ENCODE measurements at regions not wholly inside any gene's neighbourhood (a gene's known extent, or its start where the extent isn't known, plus 50 kb on each side); places are given as distances from the start of the nearest gene placed in this dataset.

GRCh38 chr2:150378686-150379085 lies 108.8 kb downstream of the RND3 start:
- no peaks in the 10 kb centered on the region for H3K9me3 ChIP-seq (ENCODE audit: control insufficient read depth in 1 of 2, insufficient read depth in 1 of 2, low read length in 2 of 2)
- H3K27me3 ChIP-seq (ENCODE audit: control insufficient read depth in 1 of 2, insufficient read depth in 2 of 2, low read length in 2 of 2) = no peaks in the 10 kb centered on the region
- ATAC-seq (ENCODE audit: poor library complexity) (no peak), DNase-seq (no peak)
- H3K27ac ChIP-seq (ENCODE audit: low read depth in 1 of 2, low read length in 2 of 2) = no peak overlapping the region
- H3K27me3 Mint-ChIP-seq = no peaks in the 10 kb centered on the region
- no peak overlapping the region for H3K4me3 Mint-ChIP-seq
- no peak overlapping the region for H3K27ac Mint-ChIP-seq
- no peak for TF ChIP-seq CTCF (IDR thresholded peaks at IDR 0.05)
- H3K36me3 ChIP-seq (ENCODE audit: insufficient read depth, low read length) = no peaks in the 10 kb centered on the region
- no peaks in the 10 kb centered on the region for H3K4me1 ChIP-seq (ENCODE audit: insufficient read depth, low read length)
- ChIA-PET CTCF (no interaction called here), POLR2A (interaction anchor here (0.8 kb wide), 1 partner anchor 51 kb away, joined by 3 read pairs; no protein-coding TSS in a partner anchor)
- H3K36me3 Mint-ChIP-seq (ENCODE audit: low read depth) = no peaks in the 10 kb centered on the region
- no peaks in the 10 kb centered on the region for H3K4me1 Mint-ChIP-seq (ENCODE audit: low read depth)
- peaks cover 10% of the 10 kb centered on the region for H3K9me3 Mint-ChIP-seq
- intact Hi-C loops (cut with DNase I, micrococcal nuclease) = no loop called here
- no peak overlapping the region for H3K4me3 ChIP-seq (ENCODE audit: low read length)

- intact Hi-C loops (cut with DNase I, micrococcal nuclease) = no loop called here
- Histone ChIP-seq H3K27ac (ENCODE audit: low read depth in 1 of 2, low read length in 2 of 2) (no peak overlapping the region), H3K36me3 (ENCODE audit: insufficient read depth, low read length) (no peaks in the 10 kb centered on the region), H3K4me1 (ENCODE audit: insufficient read depth, low read length) (no peaks in the 10 kb centered on the region), H3K9me3 (ENCODE audit: control insufficient read depth in 1 of 2, insufficient read depth in 1 of 2, low read length in 2 of 2) (no peaks in the 10 kb centered on the region), H3K4me3 (ENCODE audit: low read length) (no peak overlapping the region), H3K27me3 (ENCODE audit: control insufficient read depth in 1 of 2, insufficient read depth in 2 of 2, low read length in 2 of 2) (no peaks in the 10 kb centered on the region)
- no peak overlapping the region for H3K4me3 Mint-ChIP-seq
- no peak for TF ChIP-seq CTCF (IDR thresholded peaks at IDR 0.05)
- no peak overlapping the region for H3K27ac Mint-ChIP-seq
- ChIA-PET POLR2A (no interaction called here), CTCF (no interaction called here)
- H3K4me1 Mint-ChIP-seq (ENCODE audit: low read depth) = no peaks in the 10 kb centered on the region
- ATAC-seq (ENCODE audit: poor library complexity) (no peak), DNase-seq (no peak)
- peaks cover 9% of the 10 kb centered on the region for H3K9me3 Mint-ChIP-seq
- no peaks in the 10 kb centered on the region for H3K36me3 Mint-ChIP-seq (ENCODE audit: low read depth)
- H3K27me3 Mint-ChIP-seq = no peaks in the 10 kb centered on the region
Measured at GRCh38 chr2:150376553-150377335, 110.7 kb downstream of the RND3 start.

- no peak for ATAC-seq (ENCODE audit: poor library complexity)
- no peaks in the 10 kb centered on the region for H3K4me1 ChIP-seq (ENCODE audit: insufficient read depth, low read length)
- no peaks in the 10 kb centered on the region for H3K9me3 ChIP-seq (ENCODE audit: control insufficient read depth in 1 of 2, insufficient read depth in 1 of 2, low read length in 2 of 2)
- no peaks in the 10 kb centered on the region for H3K36me3 ChIP-seq (ENCODE audit: insufficient read depth, low read length)
- H3K27ac Mint-ChIP-seq = no peak overlapping the region
- H3K4me3 ChIP-seq (ENCODE audit: low read length) = no peak overlapping the region
- no peaks in the 10 kb centered on the region for H3K27me3 Mint-ChIP-seq
- H3K4me1 Mint-ChIP-seq (ENCODE audit: low read depth) = no peaks in the 10 kb centered on the region
- no peak for TF ChIP-seq CTCF (IDR thresholded peaks at IDR 0.05)
- DNase-seq = no peak
- no peaks in the 10 kb centered on the region for H3K27me3 ChIP-seq (ENCODE audit: control insufficient read depth in 1 of 2, insufficient read depth in 2 of 2, low read length in 2 of 2)
- ChIA-PET POLR2A (no interaction called here), CTCF (no interaction called here)
- H3K36me3 Mint-ChIP-seq (ENCODE audit: low read depth) = no peaks in the 10 kb centered on the region
- H3K27ac ChIP-seq (ENCODE audit: low read depth in 1 of 2, low read length in 2 of 2) = no peak overlapping the region
- intact Hi-C loops (cut with DNase I, micrococcal nuclease) = no loop called here
- peaks cover 7% of the 10 kb centered on the region for H3K9me3 Mint-ChIP-seq
- H3K4me3 Mint-ChIP-seq = no peak overlapping the region
Measured at GRCh38 chr2:150375333-150375732, 112.1 kb downstream of the RND3 start.

All from CD4-positive, alpha-beta T cell (primary cell).